ENCODE measurements at regions not wholly inside any gene's neighbourhood (a gene's known extent, or its start where the extent isn't known, plus 50 kb on each side); places are given as distances from the start of the nearest gene placed in this dataset.

DNA sequence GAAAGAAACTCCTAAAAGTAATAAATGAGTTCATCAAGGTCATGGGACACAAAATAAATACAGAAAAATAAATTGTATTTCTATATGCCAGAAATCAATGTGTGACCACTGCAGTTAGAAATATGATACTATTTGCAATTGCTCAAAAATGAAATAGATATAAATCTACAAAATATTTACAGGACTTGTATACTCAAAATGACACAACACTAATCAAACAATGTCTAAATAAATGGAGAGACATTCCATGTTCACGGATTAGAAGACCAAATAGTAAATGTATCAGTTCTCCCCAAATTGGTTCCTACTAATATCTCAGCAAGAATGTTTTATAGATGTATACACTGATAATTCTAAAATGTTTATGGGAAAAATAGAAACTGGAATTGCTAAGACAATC is 345.3 kb downstream of the NR2F1-AS1 start:
- TF ChIP-seq POLR2AphosphoS5 (IDR thresholded peaks at IDR 0.05) = no peak
- TF ChIP-seq POLR2A (IDR thresholded peaks at IDR 0.05) = no peak
- no peak for TF ChIP-seq EP300 (IDR thresholded peaks at IDR 0.05; ENCODE audit: low read depth)
- TF ChIP-seq, protein P1, sequence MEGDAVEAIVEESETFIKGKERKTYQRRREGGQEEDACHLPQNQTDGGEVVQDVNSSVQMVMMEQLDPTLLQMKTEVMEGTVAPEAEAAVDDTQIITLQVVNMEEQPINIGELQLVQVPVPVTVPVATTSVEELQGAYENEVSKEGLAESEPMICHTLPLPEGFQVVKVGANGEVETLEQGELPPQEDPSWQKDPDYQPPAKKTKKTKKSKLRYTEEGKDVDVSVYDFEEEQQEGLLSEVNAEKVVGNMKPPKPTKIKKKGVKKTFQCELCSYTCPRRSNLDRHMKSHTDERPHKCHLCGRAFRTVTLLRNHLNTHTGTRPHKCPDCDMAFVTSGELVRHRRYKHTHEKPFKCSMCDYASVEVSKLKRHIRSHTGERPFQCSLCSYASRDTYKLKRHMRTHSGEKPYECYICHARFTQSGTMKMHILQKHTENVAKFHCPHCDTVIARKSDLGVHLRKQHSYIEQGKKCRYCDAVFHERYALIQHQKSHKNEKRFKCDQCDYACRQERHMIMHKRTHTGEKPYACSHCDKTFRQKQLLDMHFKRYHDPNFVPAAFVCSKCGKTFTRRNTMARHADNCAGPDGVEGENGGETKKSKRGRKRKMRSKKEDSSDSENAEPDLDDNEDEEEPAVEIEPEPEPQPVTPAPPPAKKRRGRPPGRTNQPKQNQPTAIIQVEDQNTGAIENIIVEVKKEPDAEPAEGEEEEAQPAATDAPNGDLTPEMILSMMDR (IDR thresholded peaks at IDR 0.05) = no peak
- intact Hi-C loops (cut with DNase I; ENCODE audit: low total_unique reads) = no loop called here
- no peaks in the 10 kb centered on the region for H3K9me3 ChIP-seq
- no peak overlapping the region for H3K4me3 ChIP-seq
- no peaks in the 10 kb centered on the region for H3K27me3 ChIP-seq
- 63% methylated on average over 1 of the region's 1 CpG for WGBS, 2 donors (ENCODE audit: low coverage in 1 of 2)
- H3K4me1 ChIP-seq = no peaks in the 10 kb centered on the region
- H3K27ac ChIP-seq = no peak overlapping the region
- no peaks in the 10 kb centered on the region for H3K36me3 ChIP-seq
- in situ Hi-C loops (cut with MboI; ENCODE audit: low pct_ligation_motif_present in 1 of 4, low pct_unique_long_range_greater_than_20kb in 1 of 4, low sequenced_read_pairs in 3 of 4) = no loop called here
- DNase-seq = no peak

- in situ Hi-C loops (cut with MboI; ENCODE audit: low pct_ligation_motif_present in 1 of 4, low pct_unique_long_range_greater_than_20kb in 1 of 4, low sequenced_read_pairs in 3 of 4) (no loop called here), intact Hi-C loops (cut with DNase I; ENCODE audit: low total_unique reads) (no loop called here)
- Histone ChIP-seq H3K4me3 (no peak overlapping the region), H3K27ac (no peak overlapping the region), H3K9me3 (no peaks in the 10 kb centered on the region), H3K27me3 (no peaks in the 10 kb centered on the region), H3K4me1 (no peaks in the 10 kb centered on the region), H3K36me3 (no peaks in the 10 kb centered on the region)
- TF ChIP-seq POLR2AphosphoS5 (IDR thresholded peaks at IDR 0.05) = no peak
- TF ChIP-seq POLR2A (IDR thresholded peaks at IDR 0.05) = no peak
- TF ChIP-seq EP300 (IDR thresholded peaks at IDR 0.05; ENCODE audit: low read depth) = no peak
- TF ChIP-seq, protein P1 (IDR thresholded peaks at IDR 0.05) = no peak
- no peak for DNase-seq
- 0 to 26% methylated on average over 1 of the region's 1 CpG for WGBS, 2 donors (ENCODE audit: low coverage in 1 of 2)
These were observed 354.8 kb downstream of the NR2F1-AS1 start for GRCh38 chr5:93226202-93226735.

DNA sequence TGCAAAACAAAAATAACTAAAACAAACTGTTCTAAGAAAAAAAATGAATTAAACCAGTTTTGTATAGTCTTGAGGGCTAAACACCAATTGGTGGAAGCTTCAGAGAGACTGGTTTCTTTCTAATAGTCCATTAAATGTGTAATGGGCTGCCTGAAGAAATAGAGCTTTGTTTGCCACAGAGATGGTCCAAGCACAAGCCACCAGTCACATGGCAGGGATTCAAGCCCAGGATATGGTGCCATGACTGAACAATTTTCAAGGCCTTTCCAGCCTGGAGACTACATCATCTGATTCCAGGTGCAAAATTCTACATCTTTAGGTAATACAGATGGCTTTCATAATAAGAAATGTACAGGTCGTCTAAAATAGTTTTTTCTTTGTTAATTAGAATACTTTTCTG is 355.3 kb downstream of the NR2F1-AS1 start:
- 25 to 35% methylated on average over 1 of the region's 1 CpG for whole genome bisulfite sequencing, 2 donors (ENCODE audit: low coverage in 1 of 2)
- DNase-seq = no peak
- TF ChIP-seq POLR2A (IDR thresholded peaks at IDR 0.05) (no peak), EP300 (IDR thresholded peaks at IDR 0.05; ENCODE audit: low read depth) (no peak), POLR2AphosphoS5 (IDR thresholded peaks at IDR 0.05) (no peak)
- TF ChIP-seq, protein P1 (IDR thresholded peaks at IDR 0.05) = no peak
- in situ Hi-C loops (cut with MboI; ENCODE audit: low pct_ligation_motif_present in 1 of 4, low pct_unique_long_range_greater_than_20kb in 1 of 4, low sequenced_read_pairs in 3 of 4) = no loop called here
- Histone ChIP-seq H3K27me3 (no peaks in the 10 kb centered on the region), H3K4me3 (no peak overlapping the region), H3K36me3 (no peaks in the 10 kb centered on the region), H3K27ac (no peak overlapping the region), H3K4me1 (no peaks in the 10 kb centered on the region), H3K9me3 (no peaks in the 10 kb centered on the region)
- intact Hi-C loops (cut with DNase I; ENCODE audit: low total_unique reads) = no loop called here

DNA sequence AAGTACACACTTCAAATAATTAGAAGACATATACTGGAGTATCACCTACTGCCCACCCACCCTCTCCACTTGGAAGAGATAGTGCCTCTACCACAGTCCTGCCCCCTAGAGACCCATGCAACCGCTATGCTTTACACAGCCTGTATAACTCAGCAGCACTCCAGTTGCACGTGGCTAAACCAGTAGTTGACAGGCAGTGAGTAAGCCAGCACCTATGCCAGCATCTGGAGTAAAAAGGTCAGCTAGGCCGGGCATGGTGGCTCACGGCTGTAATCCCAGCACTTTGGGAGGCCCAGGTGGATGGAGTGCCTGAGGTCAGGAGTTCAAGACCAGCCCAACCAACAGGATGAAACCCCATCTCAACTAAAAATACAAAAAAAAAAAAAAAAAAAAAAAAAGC is 356.4 kb downstream of the NR2F1-AS1 start:
- Histone ChIP-seq H3K27me3 (no peaks in the 10 kb centered on the region), H3K4me3 (no peak overlapping the region), H3K4me1 (no peaks in the 10 kb centered on the region), H3K36me3 (no peaks in the 10 kb centered on the region), H3K9me3 (no peaks in the 10 kb centered on the region), H3K27ac (no peak overlapping the region)
- no peak for DNase-seq
- intact Hi-C loops (cut with DNase I; ENCODE audit: low total_unique reads) = no loop called here
- TF ChIP-seq POLR2AphosphoS5 (IDR thresholded peaks at IDR 0.05) (no peak), POLR2A (IDR thresholded peaks at IDR 0.05) (no peak), EP300 (IDR thresholded peaks at IDR 0.05; ENCODE audit: low read depth) (no peak)
- TF ChIP-seq, protein P1 (IDR thresholded peaks at IDR 0.05) = no peak
- in situ Hi-C loops (cut with MboI; ENCODE audit: low pct_ligation_motif_present in 1 of 4, low pct_unique_long_range_greater_than_20kb in 1 of 4, low sequenced_read_pairs in 3 of 4) = no loop called here
- 84% methylated on average over 4 of the region's 4 CpGs; no CpG with 5 or more reads in 1 of the 2 donors for WGBS, 2 donors (ENCODE audit: low coverage in 1 of 2)
